WERI-Rb-1 (cell line): ENCODE measurements at regions not wholly inside any gene's neighbourhood (a gene's known extent, or its start where the extent isn't known, plus 50 kb on each side); places are given as distances from the start of the nearest gene placed in this dataset.

Experiments
- DNase-seq: peaks from one replicate; pipeline ENCODE4 v3.0.0-alpha.2; 2020
- H3K27ac ChIP-seq: fragments of 250-450 bp; sonication (Bioruptor Pico); 2 replicates; pipeline ENCODE4 v1.5.1; 2020; ENCODE audit warnings: mild to moderate bottlenecking, moderate library complexity
- H3K27me3 ChIP-seq: fragments of 250-450 bp; sonication (Bioruptor Pico); 2 replicates; pipeline ENCODE4 v1.5.1; 2021; ENCODE audit warnings: mild to moderate bottlenecking, low read depth, moderate library complexity; ENCODE audit not compliant: insufficient read depth, severe bottlenecking
- H3K36me3 ChIP-seq: fragments of 250-450 bp; sonication (Bioruptor Pico); 2 replicates; pipeline ENCODE4 v1.5.1; 2020; ENCODE audit warnings: mild to moderate bottlenecking, moderate library complexity
- H3K4me3 ChIP-seq: 2 replicates; pipeline ENCODE4 v1.5.1; 2011; ENCODE audit warnings: low read depth, mild to moderate bottlenecking, control low read depth, low read length
- H3K9me3 ChIP-seq: fragments of 250-450 bp; sonication (Bioruptor Pico); 2 replicates; pipeline ENCODE4 v1.5.1; 2021; ENCODE audit warnings: mild to moderate bottlenecking, moderate library complexity; ENCODE audit not compliant: severe bottlenecking
- TF ChIP-seq, protein P1 (sequence below): IDR thresholded peaks from 2 replicates; pipeline ENCODE4 v1.5.1; 2011; ENCODE audit warnings: low read depth, mild to moderate bottlenecking, control low read depth, inconsistent platforms, low read length

DNA sequence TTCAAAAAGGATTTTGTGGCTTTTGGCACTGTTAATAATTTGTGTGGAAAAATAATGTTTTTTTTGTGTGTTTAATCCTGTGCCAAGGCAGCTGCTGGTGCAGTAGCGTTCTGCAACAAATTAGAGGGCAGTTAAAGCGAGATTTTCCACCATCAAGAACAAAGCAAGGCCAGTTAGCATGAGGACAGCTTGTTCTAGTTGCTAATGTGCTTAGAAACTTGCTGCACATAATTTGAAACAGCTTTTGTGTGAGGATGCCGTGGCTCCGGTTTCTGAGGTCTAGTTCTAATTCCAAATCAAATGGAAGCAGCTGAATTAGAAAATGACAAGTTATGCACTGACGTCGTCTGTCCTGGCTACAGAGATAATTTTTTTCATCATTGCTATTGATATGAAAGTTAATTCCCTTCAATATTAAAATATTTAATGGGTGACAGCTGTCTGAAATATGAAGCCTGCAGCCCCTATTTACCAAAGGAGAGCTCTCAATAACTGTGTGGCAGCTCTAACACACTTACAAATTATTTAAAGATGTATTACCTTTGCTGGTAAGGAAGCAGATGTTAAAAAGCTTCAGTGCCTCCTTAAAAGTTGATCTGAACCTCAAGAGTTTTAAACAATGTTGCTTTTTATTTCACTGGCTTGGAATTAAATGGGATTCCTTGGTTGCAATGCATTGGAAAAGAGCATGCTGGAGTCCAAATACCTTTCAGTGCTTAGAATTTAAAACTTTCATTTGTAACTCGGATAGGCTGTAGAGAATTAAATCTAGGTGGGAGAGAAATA, 128.6 kb downstream of the SPATA31D1 start:
- TF ChIP-seq, protein P1, sequence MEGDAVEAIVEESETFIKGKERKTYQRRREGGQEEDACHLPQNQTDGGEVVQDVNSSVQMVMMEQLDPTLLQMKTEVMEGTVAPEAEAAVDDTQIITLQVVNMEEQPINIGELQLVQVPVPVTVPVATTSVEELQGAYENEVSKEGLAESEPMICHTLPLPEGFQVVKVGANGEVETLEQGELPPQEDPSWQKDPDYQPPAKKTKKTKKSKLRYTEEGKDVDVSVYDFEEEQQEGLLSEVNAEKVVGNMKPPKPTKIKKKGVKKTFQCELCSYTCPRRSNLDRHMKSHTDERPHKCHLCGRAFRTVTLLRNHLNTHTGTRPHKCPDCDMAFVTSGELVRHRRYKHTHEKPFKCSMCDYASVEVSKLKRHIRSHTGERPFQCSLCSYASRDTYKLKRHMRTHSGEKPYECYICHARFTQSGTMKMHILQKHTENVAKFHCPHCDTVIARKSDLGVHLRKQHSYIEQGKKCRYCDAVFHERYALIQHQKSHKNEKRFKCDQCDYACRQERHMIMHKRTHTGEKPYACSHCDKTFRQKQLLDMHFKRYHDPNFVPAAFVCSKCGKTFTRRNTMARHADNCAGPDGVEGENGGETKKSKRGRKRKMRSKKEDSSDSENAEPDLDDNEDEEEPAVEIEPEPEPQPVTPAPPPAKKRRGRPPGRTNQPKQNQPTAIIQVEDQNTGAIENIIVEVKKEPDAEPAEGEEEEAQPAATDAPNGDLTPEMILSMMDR, result no peak
- H3K27ac ChIP-seq, result no peak overlapping the region
- H3K27me3 ChIP-seq, result no peaks in the 10 kb centered on the region

GRCh38 chr9:82122731-82123130, 134.2 kb downstream of the SPATA31D1 start:
- DNase-seq, result no peak
- Histone ChIP-seq H3K36me3 (no peaks in the 10 kb centered on the region), H3K27ac (no peak overlapping the region), H3K4me3 (no peak overlapping the region), H3K27me3 (no peaks in the 10 kb centered on the region), H3K9me3 (no peaks in the 10 kb centered on the region)
- TF ChIP-seq, protein P1, result no peak

More for the DNA sequence above, 128.6 kb downstream of the SPATA31D1 start:
- Histone ChIP-seq H3K9me3 (no peaks in the 10 kb centered on the region), H3K36me3 (no peaks in the 10 kb centered on the region), H3K4me3 (no peak overlapping the region)
- no peak for DNase-seq

- DNase-seq, result no peak
- Histone ChIP-seq H3K27me3 (no peaks in the 10 kb centered on the region), H3K4me3 (no peak overlapping the region), H3K9me3 (no peaks in the 10 kb centered on the region), H3K36me3 (no peaks in the 10 kb centered on the region), H3K27ac (no peak overlapping the region)
- TF ChIP-seq, protein P1, result no peak
Observed at GRCh38 chr9:82124090-82124489, 135.5 kb downstream of the SPATA31D1 start.

DNA sequence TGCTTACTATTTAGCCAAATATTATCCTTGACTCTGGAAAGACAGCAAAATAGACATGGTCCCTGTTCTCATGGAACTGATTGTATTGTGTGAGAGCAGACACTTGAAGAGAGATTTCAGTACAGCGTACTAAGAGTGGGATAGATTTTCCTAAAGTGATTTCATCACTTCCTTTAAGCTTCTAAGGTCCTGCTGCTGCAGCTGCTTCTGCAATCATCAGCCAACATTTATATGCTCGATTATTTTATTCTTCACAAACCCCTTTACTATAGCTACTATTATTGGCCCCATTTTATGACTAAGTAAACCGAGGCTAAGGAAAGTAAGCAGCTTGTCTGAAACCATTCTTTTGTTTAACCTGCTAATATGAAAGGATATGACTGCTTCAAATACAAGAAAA, 137.7 kb downstream of the SPATA31D1 start:
- Histone ChIP-seq H3K4me3 (no peak overlapping the region), H3K9me3 (no peaks in the 10 kb centered on the region), H3K27me3 (no peaks in the 10 kb centered on the region), H3K27ac (no peak overlapping the region), H3K36me3 (no peaks in the 10 kb centered on the region)
- DNase-seq, result no peak
- TF ChIP-seq, protein P1, result no peak

DNA sequence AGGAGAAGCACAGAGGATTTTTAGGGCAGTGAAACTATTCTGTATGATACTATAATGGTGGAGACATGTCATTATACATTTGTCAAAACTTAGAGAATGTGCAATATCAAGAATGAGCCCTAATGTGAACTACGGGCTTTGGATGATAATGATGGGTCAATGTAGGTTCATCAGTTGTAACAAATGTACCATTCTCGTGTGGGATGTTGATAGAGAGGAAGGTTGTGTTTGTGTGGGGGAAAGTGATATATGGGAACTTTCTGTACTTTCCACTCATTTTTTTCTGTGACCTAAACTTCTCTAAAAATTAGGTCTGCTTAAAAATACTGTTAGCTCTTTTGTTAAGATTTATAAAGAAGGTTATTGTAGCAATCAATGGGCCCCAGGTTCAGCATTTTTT, 138.9 kb downstream of the SPATA31D1 start:
- Histone ChIP-seq H3K4me3 (no peak overlapping the region), H3K36me3 (no peaks in the 10 kb centered on the region), H3K27ac (no peak overlapping the region), H3K27me3 (no peaks in the 10 kb centered on the region), H3K9me3 (no peaks in the 10 kb centered on the region)
- TF ChIP-seq, protein P1, result no peak
- no peak for DNase-seq
